Epithelial cell of prostate (primary cell): ENCODE measurements at regions not wholly inside any gene's neighbourhood (a gene's known extent, or its start where the extent isn't known, plus 50 kb on each side); places are given as distances from the start of the nearest gene placed in this dataset.

Source experiments
- DNase-seq: peaks from one replicate; pipeline ENCODE4 v3.0.0-alpha.2; 2011; ENCODE audit warnings: low read depth, low spot score
- H3K27ac ChIP-seq: fragments of 450-650 bp; 2 replicates; pipeline ENCODE4 v1.5.1; 2017; ENCODE audit warnings: mild to moderate bottlenecking

DNA sequence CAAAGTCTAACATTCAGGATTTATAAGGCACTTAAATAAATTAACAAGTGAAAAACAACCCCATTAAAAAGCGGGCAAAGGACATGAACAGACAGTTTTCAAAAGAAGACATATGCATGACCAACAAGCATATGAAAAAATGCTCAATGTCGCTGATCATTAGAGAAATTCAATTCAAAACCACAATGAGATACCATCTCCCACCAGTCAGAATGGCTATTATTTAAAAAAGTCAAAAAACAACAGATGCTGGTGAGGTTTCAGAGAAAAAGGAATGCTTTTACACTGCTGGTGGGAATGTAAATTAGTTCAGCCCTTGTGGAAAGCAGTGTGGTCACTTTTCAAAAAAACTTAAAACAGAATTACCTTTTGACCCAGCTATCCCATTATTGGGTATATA, 60.7 kb upstream of the BDKRB2 start:
- no peak for DNase-seq
- no peak overlapping the region for H3K27ac ChIP-seq

DNA sequence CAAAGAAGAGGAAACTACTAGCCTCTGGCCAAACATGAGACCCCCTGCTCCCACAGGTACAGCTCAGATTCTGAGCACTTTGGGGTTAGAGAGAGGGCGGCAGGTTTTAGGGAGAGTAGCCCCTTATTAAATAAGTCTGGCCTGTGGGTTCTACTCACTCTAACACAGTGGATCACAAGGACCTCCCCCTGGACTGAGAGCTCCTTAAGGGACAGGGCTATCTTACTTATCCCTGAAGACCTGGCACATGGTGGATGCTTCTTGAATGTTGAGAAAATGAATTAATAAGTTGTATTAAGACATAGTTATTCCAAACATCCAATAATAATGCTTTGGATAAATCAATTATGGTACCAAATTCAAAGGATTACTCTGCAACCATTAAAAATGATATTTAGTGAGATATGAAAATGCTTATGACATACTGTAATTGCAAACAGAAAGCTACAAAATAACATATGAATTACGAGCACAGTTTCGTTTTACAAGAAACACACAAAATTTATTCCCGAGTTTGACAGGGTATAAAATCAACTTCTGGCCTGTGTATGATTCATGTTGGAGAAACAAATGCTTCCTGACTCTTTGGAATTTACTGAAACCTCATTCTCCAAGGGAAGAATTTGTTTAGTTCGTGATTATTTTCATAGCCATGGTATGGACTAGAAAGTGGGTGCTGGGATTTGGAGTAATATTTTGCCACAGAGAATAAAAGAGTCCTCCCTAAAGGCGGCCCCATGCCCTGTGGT, 59.3 kb upstream of the BDKRB2 start:
- DNase-seq = no peak
- no peak overlapping the region for H3K27ac ChIP-seq

GRCh38 chr14:96146131-96146771, 58.4 kb upstream of the BDKRB2 start:
- H3K27ac ChIP-seq = no peak overlapping the region
- DNase-seq = peak; percentile 27

DNA sequence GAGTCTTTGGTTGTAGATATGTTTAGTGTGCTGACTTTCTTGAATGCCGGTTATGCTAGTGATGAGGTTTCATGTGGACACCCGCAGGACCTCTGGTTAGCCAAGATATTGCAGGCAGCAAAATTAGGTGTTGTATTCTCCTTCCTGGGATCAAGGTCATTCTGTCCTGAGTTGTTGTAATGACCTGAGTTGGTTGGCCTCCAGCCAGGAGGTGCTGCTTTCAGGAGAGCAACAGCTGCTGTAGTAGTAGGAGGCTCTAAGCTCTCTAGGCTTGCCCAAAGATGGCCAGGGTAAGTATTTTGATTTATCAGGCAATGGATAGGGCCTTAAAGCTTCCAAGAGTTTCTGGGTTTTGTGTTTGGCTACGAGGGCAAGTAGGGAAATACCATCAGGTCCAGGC, 56.0 kb upstream of the BDKRB2 start:
- DNase-seq = no peak
- H3K27ac ChIP-seq = no peak overlapping the region

- no peak overlapping the region for H3K27ac ChIP-seq
- DNase-seq = no peak
Measured at GRCh38 chr14:96149131-96149530, 55.5 kb upstream of the BDKRB2 start.

GRCh38 chr14:96150214-96150613, 54.4 kb upstream of the BDKRB2 start:
- DNase-seq = no peak
- H3K27ac ChIP-seq = no peak overlapping the region

DNA sequence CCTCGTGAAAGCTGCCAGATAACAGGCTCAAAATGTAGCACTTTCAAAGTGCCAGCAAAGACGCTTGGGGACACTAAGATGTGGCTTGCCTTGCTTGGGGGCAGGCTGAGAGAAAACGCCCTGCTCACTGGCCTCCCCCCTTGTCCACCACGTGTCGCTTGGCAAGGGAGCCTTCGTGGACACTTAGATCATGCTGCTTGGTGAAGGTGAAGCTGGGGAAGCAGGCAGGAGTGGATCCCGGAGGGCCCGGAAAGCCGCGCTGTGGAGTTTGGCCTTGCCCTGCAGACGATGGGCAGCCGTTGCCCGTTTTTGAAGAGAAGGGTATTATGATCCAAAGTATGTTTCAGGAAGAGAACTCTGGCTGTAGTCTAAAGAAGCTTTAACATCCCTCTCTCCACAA, 53.4 kb upstream of the BDKRB2 start:
- H3K27ac ChIP-seq = no peak overlapping the region
- no peak for DNase-seq

GRCh38 chr14:96153003-96153402, 51.6 kb upstream of the BDKRB2 start:
- DNase-seq = no peak
- no peak overlapping the region for H3K27ac ChIP-seq
